GM12878 (cell line): ENCODE measurements at regions not wholly inside any gene's neighbourhood (a gene's known extent, or its start where the extent isn't known, plus 50 kb on each side); places are given as distances from the start of the nearest gene placed in this dataset.

ENCODE experiments used
- ATF3 ChIP-seq: IDR thresholded peaks from 2 replicates; pipeline ENCODE4 v1.6.1; 2011; ENCODE audit warnings: low read depth, mild to moderate bottlenecking, low read length, moderate library complexity, borderline replicate concordance; ENCODE audit errors: extremely low read depth
- BCL3 ChIP-seq: IDR thresholded peaks from 2 replicates; pipeline ENCODE4 v1.6.1; 2011; ENCODE audit warnings: borderline replicate concordance, low read depth, mild to moderate bottlenecking, moderate library complexity, low read length; ENCODE audit not compliant: insufficient read depth, poor library complexity, severe bottlenecking
- BMI1 ChIP-seq: fragments of 450-650 bp; IDR thresholded peaks from 2 replicates; pipeline ENCODE4 v1.6.1; 2016; ENCODE audit warnings: mild to moderate bottlenecking, moderate library complexity, borderline replicate concordance
- CTCF ChIP-seq, 3 experiments: IDR thresholded peaks in 2 of 3; conservative IDR thresholded peaks in 1 of 3; 2 replicates each; pipeline ENCODE4 v1.5.1; 2011; ENCODE audit warnings: low read depth in 3 of 3, low read length in 3 of 3, mild to moderate bottlenecking in 3 of 3, control low read depth in 2 of 3, moderate library complexity in 2 of 3, inconsistent platforms in 1 of 3, mixed read lengths in 1 of 3; ENCODE audit not compliant: control insufficient read depth in 2 of 3, insufficient read depth in 1 of 3; ENCODE audit errors: extremely low read depth in 1 of 3
- FOXK2 ChIP-seq: fragments of 450-650 bp; IDR thresholded peaks from 2 replicates; pipeline ENCODE4 v1.6.1; 2017; ENCODE audit warnings: mild to moderate bottlenecking, moderate library complexity
- POLR2AphosphoS5 ChIP-seq: IDR thresholded peaks from 2 replicates; pipeline ENCODE4 v1.6.1; 2011; ENCODE audit warnings: mild to moderate bottlenecking, low read length, inconsistent platforms
- RAD21 ChIP-seq: IDR thresholded peaks from 2 replicates; pipeline ENCODE4 v1.6.1; 2011; ENCODE audit warnings: mild to moderate bottlenecking, low read depth, low read length, moderate library complexity; ENCODE audit not compliant: insufficient read depth
- SMC3 ChIP-seq: IDR thresholded peaks from 2 replicates; pipeline ENCODE4 v1.6.1; 2011; ENCODE audit warnings: low read length, improper control_type of control experiment, borderline replicate concordance
- WRNIP1 ChIP-seq: IDR thresholded peaks from 2 replicates; pipeline ENCODE4 v1.6.1; 2011; ENCODE audit warnings: low read depth, low read length, improper control_type of control experiment, borderline replicate concordance
- TF ChIP-seq, protein P1 (sequence below): fragments of 450-650 bp; IDR thresholded peaks from 2 replicates; pipeline ENCODE4 v1.6.1; 2017; ENCODE audit warnings: low read depth, mild to moderate bottlenecking, moderate library complexity

DNA sequence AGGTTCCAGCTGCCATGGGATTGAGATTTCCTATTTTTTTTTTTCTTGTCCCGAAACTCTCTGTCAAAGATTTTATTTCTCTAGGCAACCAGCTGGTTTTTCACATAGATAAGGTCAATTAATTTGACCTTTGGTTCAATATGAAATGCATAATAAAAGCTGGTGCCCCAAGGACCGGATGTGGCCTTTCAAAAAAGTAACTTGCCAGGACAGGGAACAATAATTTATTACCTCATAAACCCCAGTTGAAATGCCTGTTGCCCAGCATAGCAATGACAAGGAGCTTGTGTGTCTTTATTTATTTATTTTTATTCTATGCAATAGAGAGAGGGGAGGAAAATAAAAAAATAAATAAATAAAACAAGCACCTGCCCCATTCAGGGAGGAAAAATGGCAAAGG is 472.7 kb downstream of the KCNJ2 start:
- TF ChIP-seq RAD21 (no peak), CTCF (IDR thresholded peaks at IDR 0.05 in 2 of 3, conservative IDR thresholded peaks at IDR 0.05 in 1 of 3; ENCODE audit: control insufficient read depth in 2 of 3, extremely low read depth in 1 of 3, insufficient read depth in 1 of 3, low read depth in 3 of 3, low read length in 3 of 3) (no peak), ATF3 (no peak), SMC3 (no peak), FOXK2 (no peak), BCL3 (no peak), WRNIP1 (no peak), BMI1 (no peak), POLR2AphosphoS5 (no peak)
- TF ChIP-seq, protein P1, sequence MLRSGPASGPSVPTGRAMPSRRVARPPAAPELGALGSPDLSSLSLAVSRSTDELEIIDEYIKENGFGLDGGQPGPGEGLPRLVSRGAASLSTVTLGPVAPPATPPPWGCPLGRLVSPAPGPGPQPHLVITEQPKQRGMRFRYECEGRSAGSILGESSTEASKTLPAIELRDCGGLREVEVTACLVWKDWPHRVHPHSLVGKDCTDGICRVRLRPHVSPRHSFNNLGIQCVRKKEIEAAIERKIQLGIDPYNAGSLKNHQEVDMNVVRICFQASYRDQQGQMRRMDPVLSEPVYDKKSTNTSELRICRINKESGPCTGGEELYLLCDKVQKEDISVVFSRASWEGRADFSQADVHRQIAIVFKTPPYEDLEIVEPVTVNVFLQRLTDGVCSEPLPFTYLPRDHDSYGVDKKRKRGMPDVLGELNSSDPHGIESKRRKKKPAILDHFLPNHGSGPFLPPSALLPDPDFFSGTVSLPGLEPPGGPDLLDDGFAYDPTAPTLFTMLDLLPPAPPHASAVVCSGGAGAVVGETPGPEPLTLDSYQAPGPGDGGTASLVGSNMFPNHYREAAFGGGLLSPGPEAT: no peak
